T1000 (cell line): ENCODE measurements at regions not wholly inside any gene's neighbourhood (a gene's known extent, or its start where the extent isn't known, plus 50 kb on each side); places are given as distances from the start of the nearest gene placed in this dataset.

Experiments used
- DNase-seq: peaks from one replicate; lab custom pipeline; 2025; ENCODE audit warnings: mixed read lengths; lab: John Stamatoyannopoulos, UW

DNA sequence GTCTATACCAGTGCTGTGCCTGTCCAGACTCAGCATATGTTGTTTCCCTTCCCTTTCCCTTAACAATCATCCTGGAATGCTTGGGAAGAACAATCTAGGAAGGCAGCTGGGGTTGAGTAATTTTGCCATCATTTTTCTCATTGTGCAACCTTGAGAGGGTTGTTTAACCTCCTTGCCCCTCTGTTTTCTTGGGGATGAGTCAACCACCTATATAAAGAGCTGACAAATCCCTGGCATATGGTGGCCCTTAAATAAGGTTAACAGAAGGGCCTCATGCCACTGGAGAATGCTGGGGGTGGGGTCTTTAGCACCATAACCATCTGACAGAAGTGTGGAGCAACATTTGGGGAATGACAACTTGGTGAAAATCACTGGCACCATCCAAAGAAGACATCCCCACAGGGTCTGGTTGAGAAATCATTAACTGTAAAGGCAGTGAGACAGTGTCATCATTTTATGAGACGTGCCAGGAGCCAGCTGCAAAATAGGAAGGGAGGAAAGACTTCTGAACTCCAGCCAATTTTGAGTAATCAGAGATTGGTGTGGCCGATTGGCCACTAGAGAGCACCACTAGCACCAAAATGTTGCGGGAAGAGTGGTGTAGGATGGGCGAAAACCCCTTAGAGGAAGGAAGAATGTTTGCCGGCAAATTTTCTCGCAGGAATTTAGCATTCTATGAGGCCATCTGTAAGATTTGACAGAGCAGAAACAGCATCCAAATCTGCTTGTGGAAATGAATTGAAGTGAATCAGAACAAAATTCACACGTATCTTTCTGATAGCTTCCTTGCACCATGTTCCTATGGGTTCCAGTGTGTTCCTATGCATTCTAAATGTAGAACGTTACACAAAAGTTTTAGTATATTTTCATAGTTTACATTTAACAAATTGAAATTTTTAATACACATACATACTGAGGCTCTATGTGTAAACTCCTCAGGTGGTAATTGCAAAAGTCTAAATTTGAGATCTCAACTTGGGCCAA, 113.8 kb downstream of the MSX2 start:
- peak; percentile 67 for DNase-seq

DNA sequence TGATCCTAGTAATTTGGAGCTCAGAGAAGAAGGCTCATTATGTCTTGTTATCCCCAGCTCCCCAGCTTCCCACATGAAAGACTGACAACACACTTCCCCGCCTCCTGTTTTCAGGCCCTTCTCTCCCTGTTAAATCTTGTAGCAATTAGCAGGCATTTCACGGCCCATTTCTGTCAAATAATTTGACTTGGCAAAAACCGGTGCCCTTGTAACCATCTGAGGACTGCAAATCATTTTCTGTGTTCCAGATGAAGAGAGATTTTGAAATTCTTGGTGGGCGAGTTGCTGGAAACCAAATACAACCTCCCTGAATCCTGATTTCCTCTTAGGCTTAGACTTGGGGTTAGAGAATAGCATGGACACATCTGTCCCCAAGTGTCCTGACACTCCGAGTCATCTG, 109.7 kb downstream of the MSX2 start:
- no peak for DNase-seq

DNA sequence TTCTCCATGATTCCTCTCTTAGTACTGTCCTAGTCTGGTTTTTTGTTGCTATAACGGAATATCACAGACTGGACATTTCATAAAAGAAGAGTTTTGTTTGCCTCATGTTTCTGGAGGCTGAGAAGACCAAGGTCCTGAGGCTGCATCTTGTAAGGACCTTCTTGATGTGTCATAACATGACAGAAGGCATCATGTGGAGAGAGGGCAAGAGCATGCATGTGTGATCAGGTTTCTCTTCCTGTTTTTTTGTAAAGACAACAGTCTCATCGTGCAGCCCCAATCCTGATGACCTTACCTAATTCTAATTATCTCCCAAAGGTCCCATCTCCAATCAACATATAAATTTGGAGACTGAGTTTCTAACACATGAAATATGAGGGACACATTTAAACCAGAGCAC, 108.4 kb downstream of the MSX2 start:
- no peak for DNase-seq

GRCh38 chr5:174832025-174832424, 107.6 kb downstream of the MSX2 start:
- DNase-seq = no peak

GRCh38 chr5:174831031-174831660, 106.8 kb downstream of the MSX2 start:
- DNase-seq = no peak

DNA sequence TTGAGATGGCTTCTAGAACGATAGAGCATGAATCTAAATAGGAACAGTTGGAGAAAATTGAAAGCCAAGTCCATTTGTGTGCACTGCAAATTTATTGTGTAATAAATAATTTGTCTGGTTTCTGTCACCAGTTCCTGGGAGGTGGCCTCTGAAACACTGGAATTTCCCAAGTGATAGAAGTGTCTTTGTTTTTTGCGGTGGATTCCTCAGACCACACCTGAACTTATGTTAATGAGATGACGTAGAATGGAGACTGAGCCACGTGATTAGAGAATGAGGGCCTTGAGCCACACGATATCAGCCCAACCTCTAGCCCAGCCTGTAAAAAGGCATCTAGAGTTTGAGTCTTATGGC, 105.1 kb downstream of the MSX2 start:
- no peak for DNase-seq

- DNase-seq = no peak
Measured at GRCh38 chr5:174828804-174829510, 104.6 kb downstream of the MSX2 start.

GRCh38 chr5:174827558-174827957, 103.2 kb downstream of the MSX2 start:
- DNase-seq = no peak

GRCh38 chr5:174825587-174825986, 101.2 kb downstream of the MSX2 start:
- DNase-seq = no peak

GRCh38 chr5:174818430-174818829, 94.0 kb downstream of the MSX2 start:
- DNase-seq = no peak

DNA sequence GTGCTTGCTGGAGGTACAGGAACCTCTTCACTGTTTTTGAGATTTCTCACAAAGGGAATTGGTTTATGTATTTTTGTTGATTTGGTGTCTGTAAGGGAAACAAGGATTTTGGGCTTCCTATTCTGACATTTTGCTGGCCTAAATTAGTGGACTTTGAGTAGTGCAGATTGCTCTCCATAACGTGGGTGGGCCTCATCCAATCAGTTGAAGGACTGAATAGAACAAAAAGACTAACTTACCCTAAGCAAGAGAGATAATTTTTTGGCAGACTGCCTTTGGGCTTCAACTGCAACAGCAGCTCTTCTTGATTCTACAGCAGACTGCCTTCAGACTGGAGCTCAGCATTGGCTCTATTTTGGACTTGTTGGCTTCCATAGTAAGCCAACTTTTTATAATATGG, 93.2 kb downstream of the MSX2 start:
- no peak for DNase-seq

GRCh38 chr5:174816858-174817257, 92.5 kb downstream of the MSX2 start:
- no peak for DNase-seq

- DNase-seq = no peak
Measured at GRCh38 chr5:174811438-174811837, 87.1 kb downstream of the MSX2 start.

DNA sequence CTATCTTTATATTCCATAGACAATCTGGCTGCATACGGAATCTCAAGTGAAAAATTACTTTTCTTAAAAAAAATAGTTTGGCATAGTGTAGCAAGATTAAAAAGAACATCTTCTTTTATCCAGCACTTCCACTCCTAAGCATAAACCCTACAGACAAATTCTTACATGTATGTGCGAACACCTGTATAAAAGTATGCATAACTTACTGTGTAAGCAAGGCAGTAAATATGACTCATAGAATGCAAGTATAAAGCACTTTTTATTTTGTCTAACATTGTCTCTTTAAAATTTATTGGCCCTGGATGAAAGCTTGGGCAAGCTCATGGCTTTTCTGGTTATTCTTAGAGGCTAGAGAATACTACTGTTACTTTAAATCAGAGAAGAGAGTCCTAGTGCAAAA, 86.4 kb downstream of the MSX2 start:
- no peak for DNase-seq

DNA sequence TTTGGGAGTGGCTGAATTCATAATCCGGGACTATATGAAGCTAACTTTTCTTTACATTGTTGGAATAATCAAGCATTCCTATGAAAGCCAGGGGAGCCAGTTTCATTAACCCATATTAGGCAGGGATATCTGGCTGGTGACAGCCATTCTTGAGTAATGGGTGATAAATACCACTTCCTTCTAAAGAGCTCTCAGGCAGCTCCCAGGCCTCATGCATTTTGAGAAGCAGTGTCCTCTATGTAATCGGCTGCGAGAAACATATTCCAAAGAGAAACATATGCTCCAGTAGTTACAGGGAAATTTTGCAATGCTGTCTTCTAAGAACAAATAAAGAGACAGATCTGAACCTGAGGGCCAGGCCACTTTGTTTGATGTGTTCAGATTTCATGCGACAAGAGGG, 83.1 kb downstream of the MSX2 start:
- no peak for DNase-seq

- DNase-seq = no peak
Measured at GRCh38 chr5:174806729-174807128, 82.3 kb downstream of the MSX2 start.

DNA sequence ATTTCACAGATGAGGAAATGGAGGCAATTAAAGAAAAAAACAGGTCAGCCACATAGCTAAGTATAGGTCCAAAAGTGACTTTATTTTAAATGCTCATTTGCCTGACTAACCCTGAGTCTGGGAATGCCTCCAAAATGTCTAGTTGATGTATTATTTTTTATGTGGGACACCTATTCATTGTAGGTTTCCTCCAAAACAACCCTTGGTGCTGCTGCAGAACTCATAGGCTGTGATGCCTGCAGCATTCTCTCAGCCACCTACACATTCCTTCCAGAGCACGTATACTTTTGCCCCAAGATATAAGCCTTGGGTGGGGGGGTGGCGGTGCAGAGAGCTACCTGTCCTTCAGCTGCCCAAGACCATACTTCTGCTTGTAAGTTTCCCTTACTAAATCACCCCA, 77.4 kb downstream of the MSX2 start:
- DNase-seq = no peak

DNA sequence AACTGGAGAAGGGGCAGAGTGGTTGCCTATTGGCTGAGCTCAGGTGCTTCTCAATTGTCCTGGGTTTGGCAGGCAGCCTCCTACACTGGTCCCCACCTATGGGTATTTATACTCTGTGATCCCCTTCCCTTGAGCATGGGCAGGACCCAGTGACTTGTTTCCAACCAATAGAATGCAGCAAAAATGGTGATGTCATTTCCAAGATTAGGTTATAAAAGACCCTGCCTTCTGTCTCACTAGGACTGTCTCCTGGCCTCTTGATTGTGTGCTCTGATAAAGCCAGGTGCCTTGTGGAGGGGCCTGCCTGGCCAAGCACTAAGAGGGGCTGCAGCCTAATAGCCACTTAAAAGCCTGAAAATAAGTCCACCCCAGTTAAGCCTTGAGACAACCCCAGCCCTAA, 76.1 kb downstream of the MSX2 start:
- DNase-seq = no peak

- DNase-seq = peak; percentile 4
Measured at GRCh38 chr5:174799121-174799520, 74.7 kb downstream of the MSX2 start.

- no peak for DNase-seq
Measured at GRCh38 chr5:174798551-174798951, 74.2 kb downstream of the MSX2 start.

DNA sequence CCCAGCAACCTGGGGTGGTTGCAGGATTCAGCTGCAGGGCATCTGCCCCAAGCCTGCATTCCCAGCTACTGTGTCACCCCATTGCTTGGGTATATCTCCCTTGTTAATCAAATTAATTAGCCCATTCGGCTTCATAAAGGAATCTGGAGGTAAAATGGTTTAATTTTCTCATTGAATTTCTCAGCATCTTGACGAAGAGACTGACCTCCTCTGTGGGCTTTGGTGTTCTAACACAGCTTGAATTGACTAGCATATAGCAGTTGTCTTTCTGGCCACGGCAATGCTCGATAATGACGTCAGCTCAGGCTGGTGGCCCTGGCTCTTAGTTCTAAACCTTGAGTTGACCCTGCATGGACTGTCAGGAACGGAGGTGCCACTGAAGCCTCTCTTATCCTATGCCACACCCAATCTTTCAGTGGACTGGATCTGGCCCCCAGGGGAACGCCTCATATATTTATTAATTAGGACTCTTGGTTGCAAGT, 72.4 kb downstream of the MSX2 start:
- DNase-seq = peak; percentile 10

DNA sequence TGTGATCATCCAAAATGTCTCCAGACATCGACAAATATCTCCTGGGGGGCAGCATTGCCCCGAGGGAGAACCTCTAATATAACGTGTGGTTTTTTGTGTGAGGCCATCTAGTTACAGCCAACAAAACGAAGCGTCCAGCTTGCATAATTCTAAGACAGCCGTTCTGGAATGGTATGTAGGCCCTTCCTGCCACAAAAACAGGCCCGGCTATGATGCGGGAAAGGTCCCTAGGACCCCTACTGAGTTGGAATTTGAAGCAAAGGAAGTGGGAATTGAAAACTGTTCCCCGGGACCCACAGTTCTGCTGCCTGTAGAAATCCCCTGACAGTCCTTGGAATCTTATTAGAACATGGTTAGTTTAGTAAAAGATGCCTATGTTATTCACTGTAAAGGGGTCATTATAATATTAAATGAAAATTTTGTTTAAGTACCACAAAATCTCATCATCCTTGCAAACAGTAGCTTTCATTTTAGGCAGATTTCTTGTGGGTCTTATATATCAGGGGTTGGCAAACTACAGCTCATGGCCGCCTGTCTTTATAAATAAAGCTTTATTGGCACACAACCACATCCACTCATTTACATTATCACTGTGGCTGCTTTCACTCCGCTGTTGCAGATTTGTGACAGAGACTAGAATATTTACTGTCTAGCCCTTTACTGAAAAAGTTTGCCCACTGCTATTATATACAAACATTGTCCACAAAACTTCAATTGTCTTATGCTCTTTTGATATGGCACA, 70.7 kb downstream of the MSX2 start:
- DNase-seq = no peak
